ENCODE measurements at regions not wholly inside any gene's neighbourhood (a gene's known extent, or its start where the extent isn't known, plus 50 kb on each side); places are given as distances from the start of the nearest gene placed in this dataset.

DNA sequence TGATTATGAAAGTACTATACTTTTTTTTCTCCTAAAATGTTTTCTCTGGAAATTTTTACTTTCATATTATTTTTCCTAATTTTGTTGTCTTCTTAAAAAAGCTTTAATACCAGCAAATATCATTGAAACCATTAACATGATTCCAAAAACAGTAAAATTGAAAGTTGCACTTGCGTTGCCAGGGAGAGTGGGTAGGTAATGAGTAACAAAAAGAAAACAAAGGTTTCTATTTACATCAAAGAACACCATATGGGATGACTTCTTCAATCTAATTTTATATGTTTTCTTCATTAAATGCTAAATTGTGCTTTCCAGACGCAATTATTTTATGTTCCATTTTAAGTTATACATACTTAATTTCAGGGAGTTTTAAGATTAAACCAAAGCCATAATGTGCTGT is 108.3 kb upstream of the VCX2 start:
- H3K79me2 ChIP-seq (ENCODE audit: insufficient read depth, low read length) = no peaks in the 10 kb centered on the region
- peaks cover 0 to 10% of the 10 kb centered on the region in 2 experiments; a peak in 4 of 5 replicates for H3K9me3 Mint-ChIP-seq
- no peak overlapping the region for H2AK5ac ChIP-seq (ENCODE audit: insufficient read length, low read length)
- TF ChIP-seq, protein P1, sequence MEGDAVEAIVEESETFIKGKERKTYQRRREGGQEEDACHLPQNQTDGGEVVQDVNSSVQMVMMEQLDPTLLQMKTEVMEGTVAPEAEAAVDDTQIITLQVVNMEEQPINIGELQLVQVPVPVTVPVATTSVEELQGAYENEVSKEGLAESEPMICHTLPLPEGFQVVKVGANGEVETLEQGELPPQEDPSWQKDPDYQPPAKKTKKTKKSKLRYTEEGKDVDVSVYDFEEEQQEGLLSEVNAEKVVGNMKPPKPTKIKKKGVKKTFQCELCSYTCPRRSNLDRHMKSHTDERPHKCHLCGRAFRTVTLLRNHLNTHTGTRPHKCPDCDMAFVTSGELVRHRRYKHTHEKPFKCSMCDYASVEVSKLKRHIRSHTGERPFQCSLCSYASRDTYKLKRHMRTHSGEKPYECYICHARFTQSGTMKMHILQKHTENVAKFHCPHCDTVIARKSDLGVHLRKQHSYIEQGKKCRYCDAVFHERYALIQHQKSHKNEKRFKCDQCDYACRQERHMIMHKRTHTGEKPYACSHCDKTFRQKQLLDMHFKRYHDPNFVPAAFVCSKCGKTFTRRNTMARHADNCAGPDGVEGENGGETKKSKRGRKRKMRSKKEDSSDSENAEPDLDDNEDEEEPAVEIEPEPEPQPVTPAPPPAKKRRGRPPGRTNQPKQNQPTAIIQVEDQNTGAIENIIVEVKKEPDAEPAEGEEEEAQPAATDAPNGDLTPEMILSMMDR (conservative IDR thresholded peaks at IDR 0.05) = no peak
- H3K23me2 ChIP-seq (ENCODE audit: insufficient read length, low read depth, low read length, poor library complexity, severe bottlenecking) = no peaks in the 10 kb centered on the region
- no peak overlapping the region for H2BK5ac ChIP-seq (ENCODE audit: insufficient read length, low read length)
- H4K91ac ChIP-seq (ENCODE audit: insufficient read length, low read depth, low read length) = no peak overlapping the region
- no peak overlapping the region for H3K27ac ChIP-seq (ENCODE audit: insufficient read length, low read depth, low read length)
- H2BK12ac ChIP-seq (ENCODE audit: insufficient read length, low read depth, low read length) = no peak overlapping the region
- H2AFZ ChIP-seq (ENCODE audit: low read length) = no peak overlapping the region
- no peak overlapping the region for H3K4ac ChIP-seq (ENCODE audit: low read depth, low read length)
- no peak overlapping the region for H3K23ac ChIP-seq (ENCODE audit: insufficient read length, low read depth, low read length)
- H3K4me2 ChIP-seq (ENCODE audit: insufficient read depth, insufficient read length, low read length) = no peak overlapping the region
- no peak overlapping the region for H3K4me3 Mint-ChIP-seq
- no peak for DNase-seq
- peaks cover 3 to 4% (median 3%) of the 10 kb centered on the region in 3 experiments; a peak in 4 of 7 replicates for H3K36me3 Mint-ChIP-seq (ENCODE audit: insufficient read depth in 1 of 3, low read depth in 3 of 3)
- no peaks in the 10 kb centered on the region for H4K20me1 ChIP-seq (ENCODE audit: control insufficient read depth, insufficient read depth, insufficient read length)
- H3K14ac ChIP-seq (ENCODE audit: insufficient read depth, low read length) = no peak overlapping the region
- H3K56ac ChIP-seq (ENCODE audit: insufficient read length, low read depth, low read length) = no peak overlapping the region
- H3K27me3 ChIP-seq (ENCODE audit: insufficient read depth, low read length) = no peaks in the 10 kb centered on the region
- no peak overlapping the region for H3K27ac Mint-ChIP-seq
- H3K9ac ChIP-seq (ENCODE audit: extremely low read depth, insufficient read length, low read length) = no peak overlapping the region
- no peak overlapping the region for H2BK120ac ChIP-seq (ENCODE audit: low read depth, low read length, poor library complexity, severe bottlenecking)
- H2BK20ac ChIP-seq (ENCODE audit: low read depth, low read length, poor library complexity, severe bottlenecking) = no peak overlapping the region
- no peak overlapping the region for H2BK15ac ChIP-seq (ENCODE audit: low read depth, low read length)
- H3K4me1 ChIP-seq (ENCODE audit: insufficient read depth, low read length) = no peaks in the 10 kb centered on the region
- no peak overlapping the region for H3T11ph ChIP-seq (ENCODE audit: low read length)
- H4K8ac ChIP-seq (replicated peaks; ENCODE audit: insufficient read length, low read depth, low read length) = no peak overlapping the region
- no peaks in the 10 kb centered on the region for H3K27me3 Mint-ChIP-seq (ENCODE audit: low read depth)
- peaks cover 7 to 8% of the 10 kb centered on the region in 2 experiments; a peak in 3 of 4 replicates for H3K4me1 Mint-ChIP-seq
- no peaks in the 10 kb centered on the region for H3K9me3 ChIP-seq (ENCODE audit: control insufficient read depth, low read depth, low read length)
- H4K5ac ChIP-seq (ENCODE audit: insufficient read length, low read depth, low read length) = no peak overlapping the region
- no CpG with 5 or more reads among the region's 2 CpGs for WGBS (ENCODE audit: extremely low coverage, insufficient read length, low lambda C conversion rate)
- H3K18ac ChIP-seq (ENCODE audit: insufficient read length, low read depth, low read length) = no peak overlapping the region
- no peaks in the 10 kb centered on the region for H3K79me1 ChIP-seq (ENCODE audit: insufficient read depth, low read depth, low read length, poor library complexity, severe bottlenecking)

Data from H9 (cell line).